Lung (tissue), 11 donors: ENCODE measurements at regions not wholly inside any gene's neighbourhood (a gene's known extent, or its start where the extent isn't known, plus 50 kb on each side); places are given as distances from the start of the nearest gene placed in this dataset.

Source experiments
- ATAC-seq: fragments of 200-7000 bp; cut with Tn5 transposase; one replicate; pipeline ENCODE4 v1.9.1; 2020; ENCODE audit warnings: moderate number of reproducible peaks; ENCODE audit not compliant: insufficient read depth, low FRiP score
- DNase-seq, 3 donors: peaks; one replicate each; pipeline ENCODE4 v3.0.0-alpha.2; 2013 to 2017
- H3K27ac ChIP-seq, 2 donors: one replicate each; pipeline ENCODE4 v1.5.1; 2013; ENCODE audit warnings: mild to moderate bottlenecking in 2 of 2, moderate library complexity in 2 of 2, control low read depth in 1 of 2, inconsistent platforms in 1 of 2, low read depth in 1 of 2, low read length in 1 of 2
- H3K27me3 ChIP-seq, 3 donors: one replicate each; pipeline ENCODE4 v1.5.1; 2013; ENCODE audit warnings: low read length in 2 of 3; ENCODE audit not compliant: control insufficient read depth in 3 of 3, insufficient read depth in 3 of 3
- H3K36me3 ChIP-seq, 4 donors: one replicate each; pipeline ENCODE4 v1.5.1; 2013; ENCODE audit warnings: low read length in 4 of 4, mild to moderate bottlenecking in 1 of 4, moderate library complexity in 1 of 4; ENCODE audit not compliant: control insufficient read depth in 4 of 4, insufficient read depth in 4 of 4
- H3K4me1 ChIP-seq, 5 donors: one replicate each; pipeline ENCODE4 v1.5.1; 2013; ENCODE audit warnings: low read length in 5 of 5, mild to moderate bottlenecking in 2 of 5, moderate library complexity in 1 of 5; ENCODE audit not compliant: control insufficient read depth in 5 of 5, insufficient read depth in 5 of 5
- H3K4me3 ChIP-seq: one replicate; pipeline ENCODE4 v1.5.1; 2013; ENCODE audit warnings: mild to moderate bottlenecking, control low read depth, moderate library complexity
- H3K9ac ChIP-seq, 2 donors: one replicate each; pipeline ENCODE4 v1.5.1; 2013; ENCODE audit warnings: low read length in 2 of 2, control low read depth in 1 of 2; ENCODE audit not compliant: insufficient read depth in 1 of 2
- H3K9me3 ChIP-seq, 4 donors: one replicate each; pipeline ENCODE4 v1.5.1; 2013; ENCODE audit warnings: low read length in 3 of 4, mild to moderate bottlenecking in 1 of 4, moderate library complexity in 1 of 4; ENCODE audit not compliant: control insufficient read depth in 4 of 4, insufficient read depth in 3 of 4
- CTCF ChIP-seq: IDR thresholded peaks from 2 replicates; pipeline ENCODE4 v1.5.1; 2012; ENCODE audit warnings: mild to moderate bottlenecking; ENCODE audit errors: control extremely low read depth, extremely low read depth
- whole genome bisulfite sequencing, 2 donors: extraction: QIAGEN DNeasy Blood & Tissue Kit; methylation state at CpG; one replicate each; pipeline ENCODE4 v1.1.7; 2013; 5-methylcytosine and 5-hydroxymethylcytosine counted together
- donor health status: control.
- donor health status: control.
- donor health status: Bipolar disorder and iron deficiency.
- donor health status: healthy.
- donor health status: DM: yes; HTN: yes; CAD: no.

GRCh38 chrX:129230168-129230567 is 293.1 kb downstream of the SMARCA1 start:
- H3K4me1 ChIP-seq: no peaks in the 10 kb centered on the region
- H3K36me3 ChIP-seq: no peaks in the 10 kb centered on the region
- H3K4me3 ChIP-seq: no peak overlapping the region
- no peak overlapping the region for H3K27ac ChIP-seq
- 58 to 93% methylated on average over 1 of the region's 1 CpG for WGBS, 2 donors
- H3K27me3 ChIP-seq: no peaks in the 10 kb centered on the region
- no peak for TF ChIP-seq CTCF
- no peak overlapping the region for H3K9ac ChIP-seq
- H3K9me3 ChIP-seq: peaks cover 0 to 3% (median 0%) of the 10 kb centered on the region in 4 donors
- ATAC-seq (no peak), DNase-seq (no peak)

DNA sequence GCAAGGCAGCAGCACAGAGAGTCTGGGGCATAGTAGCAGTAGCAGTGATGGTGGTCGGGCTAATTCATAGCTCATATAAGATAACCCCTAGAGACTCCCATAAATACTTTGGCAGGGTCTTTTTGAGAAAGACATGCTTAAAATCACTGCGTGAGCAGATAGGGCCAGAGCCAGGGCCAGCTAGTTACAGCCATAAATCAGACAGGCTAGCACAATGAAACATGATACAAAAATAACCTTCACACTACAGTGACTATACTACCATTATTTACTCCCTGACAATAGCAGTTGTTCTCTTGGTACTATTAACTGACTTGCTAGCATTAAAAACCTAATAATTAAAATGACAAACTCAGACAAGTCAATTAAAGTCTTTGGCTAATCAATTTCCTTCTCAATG is 295.9 kb downstream of the SMARCA1 start:
- no peak overlapping the region for H3K27ac ChIP-seq
- H3K36me3 ChIP-seq: no peaks in the 10 kb centered on the region
- peaks cover 0 to 3% (median 0%) of the 10 kb centered on the region in 4 donors for H3K9me3 ChIP-seq
- no peak for TF ChIP-seq CTCF
- no peak overlapping the region for H3K4me3 ChIP-seq
- DNase-seq (no peak), ATAC-seq (no peak)
- no peaks in the 10 kb centered on the region for H3K4me1 ChIP-seq
- no peaks in the 10 kb centered on the region for H3K27me3 ChIP-seq
- no peak overlapping the region for H3K9ac ChIP-seq
- 66 to 82% methylated on average over 2 of the region's 2 CpGs for WGBS, 2 donors

GRCh38 chrX:129193357-129193756 is 329.9 kb downstream of the SMARCA1 start:
- DNase-seq (no peak), ATAC-seq (no peak)
- H3K27me3 ChIP-seq: no peaks in the 10 kb centered on the region
- peaks cover 0 to 3% (median 0%) of the 10 kb centered on the region in 5 donors for H3K4me1 ChIP-seq
- no peak overlapping the region for H3K27ac ChIP-seq
- 67 to 78% methylated on average over 4 of the region's 4 CpGs for WGBS, 2 donors
- H3K9ac ChIP-seq: no peak overlapping the region
- H3K36me3 ChIP-seq: no peaks in the 10 kb centered on the region
- no peaks in the 10 kb centered on the region for H3K9me3 ChIP-seq
- TF ChIP-seq CTCF: no peak
- H3K4me3 ChIP-seq: no peak overlapping the region

GRCh38 chrX:129188231-129188630 is 335.1 kb downstream of the SMARCA1 start:
- H3K27ac ChIP-seq: no peak overlapping the region
- H3K36me3 ChIP-seq: no peaks in the 10 kb centered on the region
- WGBS, 2 donors: 54 to 67% methylated on average over 6 of the region's 6 CpGs
- no peak overlapping the region for H3K9ac ChIP-seq
- TF ChIP-seq CTCF: no peak
- no peaks in the 10 kb centered on the region for H3K27me3 ChIP-seq
- H3K9me3 ChIP-seq: no peaks in the 10 kb centered on the region
- no peak overlapping the region for H3K4me3 ChIP-seq
- H3K4me1 ChIP-seq: no peaks in the 10 kb centered on the region
- no peak for DNase-seq
- ATAC-seq: no peak
